ENCODE measurements at regions not wholly inside any gene's neighbourhood (a gene's known extent, or its start where the extent isn't known, plus 50 kb on each side); places are given as distances from the start of the nearest gene placed in this dataset.

GRCh38 chr11:130698174-130698573, 218.1 kb downstream of the SNX19 start:
- Histone ChIP-seq H3K4me1 (ENCODE audit: insufficient read depth, low read length) (no peaks in the 10 kb centered on the region), H3K27ac (ENCODE audit: low read length) (no peak overlapping the region), H3K4me3 (ENCODE audit: low read depth in 1 of 2, low read length in 2 of 2) (no peak overlapping the region), H3K9ac (ENCODE audit: low read depth, low read length) (no peak overlapping the region), H3K9me3 (ENCODE audit: insufficient read depth, low read length, severe bottlenecking) (no peaks in the 10 kb centered on the region), H2AFZ (ENCODE audit: low read depth, low read length) (no peak overlapping the region), H4K20me1 (ENCODE audit: insufficient read depth, low read length) (no peaks in the 10 kb centered on the region), H3K4me2 (ENCODE audit: insufficient read depth, low read length) (no peak overlapping the region), H3K36me3 (ENCODE audit: insufficient read depth, low read length) (no peaks in the 10 kb centered on the region), H3K27me3 (ENCODE audit: insufficient read depth, low read length, poor library complexity) (peaks cover 4% of the 10 kb centered on the region), H3K79me2 (ENCODE audit: insufficient read depth, low read length) (no peaks in the 10 kb centered on the region)
- ATAC-seq (ENCODE audit: insufficient read depth, low read depth) (no peak), DNase-seq (no peak)
- TF ChIP-seq CTCF (IDR thresholded peaks at IDR 0.05; ENCODE audit: borderline replicate concordance, extremely low read depth, low read length, poor library complexity, severe bottlenecking) (no peak), EZH2 (IDR thresholded peaks at IDR 0.05; ENCODE audit: borderline replicate concordance, low read depth, low read length, severe bottlenecking) (no peak)

- H3K4me1 ChIP-seq (ENCODE audit: insufficient read depth, low read length): no peaks in the 10 kb centered on the region
- no peaks in the 10 kb centered on the region for H4K20me1 ChIP-seq (ENCODE audit: insufficient read depth, low read length)
- peaks cover 4% of the 10 kb centered on the region for H3K27me3 ChIP-seq (ENCODE audit: insufficient read depth, low read length, poor library complexity)
These were observed 216.7 kb downstream of the SNX19 start for GRCh38 chr11:130699561-130699960.

GRCh38 chr11:130700092-130700491, 216.2 kb downstream of the SNX19 start:
- Histone ChIP-seq H3K27ac (ENCODE audit: low read length) (no peak overlapping the region), H3K36me3 (ENCODE audit: insufficient read depth, low read length) (no peaks in the 10 kb centered on the region), H3K9ac (ENCODE audit: low read depth, low read length) (no peak overlapping the region), H4K20me1 (ENCODE audit: insufficient read depth, low read length) (no peaks in the 10 kb centered on the region), H2AFZ (ENCODE audit: low read depth, low read length) (no peak overlapping the region), H3K4me1 (ENCODE audit: insufficient read depth, low read length) (no peaks in the 10 kb centered on the region), H3K79me2 (ENCODE audit: insufficient read depth, low read length) (no peaks in the 10 kb centered on the region), H3K4me3 (ENCODE audit: low read depth in 1 of 2, low read length in 2 of 2) (no peak overlapping the region), H3K9me3 (ENCODE audit: insufficient read depth, low read length, severe bottlenecking) (no peaks in the 10 kb centered on the region), H3K27me3 (ENCODE audit: insufficient read depth, low read length, poor library complexity) (peaks cover 4% of the 10 kb centered on the region), H3K4me2 (ENCODE audit: insufficient read depth, low read length) (no peak overlapping the region)
- TF ChIP-seq EZH2 (IDR thresholded peaks at IDR 0.05; ENCODE audit: borderline replicate concordance, low read depth, low read length, severe bottlenecking): no peak
- TF ChIP-seq CTCF (IDR thresholded peaks at IDR 0.05; ENCODE audit: borderline replicate concordance, extremely low read depth, low read length, poor library complexity, severe bottlenecking): no peak
- ATAC-seq (ENCODE audit: insufficient read depth, low read depth) (no peak), DNase-seq (no peak)

More at GRCh38 chr11:130699561-130699960, 216.7 kb downstream of the SNX19 start:
- Histone ChIP-seq H3K79me2 (ENCODE audit: insufficient read depth, low read length) (no peaks in the 10 kb centered on the region), H3K4me2 (ENCODE audit: insufficient read depth, low read length) (no peak overlapping the region), H3K9ac (ENCODE audit: low read depth, low read length) (no peak overlapping the region), H3K36me3 (ENCODE audit: insufficient read depth, low read length) (no peaks in the 10 kb centered on the region), H2AFZ (ENCODE audit: low read depth, low read length) (no peak overlapping the region), H3K27ac (ENCODE audit: low read length) (no peak overlapping the region), H3K4me3 (ENCODE audit: low read depth in 1 of 2, low read length in 2 of 2) (no peak overlapping the region), H3K9me3 (ENCODE audit: insufficient read depth, low read length, severe bottlenecking) (no peaks in the 10 kb centered on the region)
- DNase-seq: no peak
- no peak for TF ChIP-seq CTCF (IDR thresholded peaks at IDR 0.05; ENCODE audit: borderline replicate concordance, extremely low read depth, low read length, poor library complexity, severe bottlenecking)
- TF ChIP-seq EZH2 (IDR thresholded peaks at IDR 0.05; ENCODE audit: borderline replicate concordance, low read depth, low read length, severe bottlenecking): no peak
- no peak for ATAC-seq (ENCODE audit: insufficient read depth, low read depth)
